H9 (cell line): ENCODE measurements at regions not wholly inside any gene's neighbourhood (a gene's known extent, or its start where the extent isn't known, plus 50 kb on each side); places are given as distances from the start of the nearest gene placed in this dataset.

Experiments used
- DNase-seq: peaks from one replicate; pipeline ENCODE4 v3.0.0-alpha.2; 2017
- H2AFZ ChIP-seq: one replicate; pipeline ENCODE4 v1.6.1; 2013; ENCODE audit warnings: mild to moderate bottlenecking, low read length, control low read depth, moderate library complexity
- H2AK5ac ChIP-seq: 2 replicates; pipeline ENCODE4 v1.6.1; 2013; ENCODE audit warnings: low read length, control low read depth, mixed read lengths; ENCODE audit not compliant: insufficient read length
- H2BK120ac ChIP-seq: one replicate; pipeline ENCODE4 v1.6.1; 2013; ENCODE audit warnings: low read depth, mild to moderate bottlenecking, low read length, control low read depth, inconsistent platforms; ENCODE audit not compliant: poor library complexity, severe bottlenecking
- H2BK12ac ChIP-seq: 2 replicates; pipeline ENCODE4 v1.6.1; 2013; ENCODE audit warnings: low read length, control low read depth, mixed read lengths, low read depth; ENCODE audit not compliant: insufficient read length
- H2BK15ac ChIP-seq: 2 replicates; pipeline ENCODE4 v1.6.1; 2013; ENCODE audit warnings: low read depth, low read length, control low read depth
- H2BK20ac ChIP-seq: one replicate; pipeline ENCODE4 v1.6.1; 2013; ENCODE audit warnings: low read depth, mild to moderate bottlenecking, low read length, control low read depth, inconsistent platforms; ENCODE audit not compliant: poor library complexity, severe bottlenecking
- H2BK5ac ChIP-seq: 2 replicates; pipeline ENCODE4 v1.6.1; 2013; ENCODE audit warnings: low read length, control low read depth, mixed read lengths; ENCODE audit not compliant: insufficient read length
- H3K14ac ChIP-seq: 2 replicates; pipeline ENCODE4 v1.6.1; 2013; ENCODE audit warnings: low read length, control low read depth; ENCODE audit not compliant: insufficient read depth
- H3K18ac ChIP-seq: 2 replicates; pipeline ENCODE4 v1.6.1; 2013; ENCODE audit warnings: low read depth, mild to moderate bottlenecking, mixed read lengths, low read length, control low read depth; ENCODE audit not compliant: insufficient read length
- H3K23ac ChIP-seq: 2 replicates; pipeline ENCODE4 v1.6.1; 2013; ENCODE audit warnings: low read length, control low read depth, mixed read lengths, low read depth; ENCODE audit not compliant: insufficient read length
- H3K23me2 ChIP-seq: 2 replicates; pipeline ENCODE4 v1.6.1; 2013; ENCODE audit warnings: low read depth, mild to moderate bottlenecking, mixed read lengths, low read length, control low read depth; ENCODE audit not compliant: insufficient read length, poor library complexity, severe bottlenecking
- H3K27ac ChIP-seq: 2 replicates; pipeline ENCODE4 v1.5.1; 2013; ENCODE audit warnings: low read length, control low read depth, mixed read lengths, low read depth; ENCODE audit not compliant: insufficient read length
- H3K27me3 ChIP-seq: 2 replicates; pipeline ENCODE4 v1.6.1; 2013; ENCODE audit warnings: low read length, control low read depth, inconsistent platforms; ENCODE audit not compliant: insufficient read depth
- H3K4ac ChIP-seq: 2 replicates; pipeline ENCODE4 v1.6.1; 2013; ENCODE audit warnings: low read depth, mild to moderate bottlenecking, control low read depth, inconsistent platforms, low read length, moderate library complexity
- H3K4me1 ChIP-seq: 2 replicates; pipeline ENCODE4 v1.6.1; 2013; ENCODE audit warnings: low read length, control low read depth, inconsistent platforms; ENCODE audit not compliant: insufficient read depth
- H3K4me2 ChIP-seq: 2 replicates; pipeline ENCODE4 v1.6.1; 2013; ENCODE audit warnings: low read length, control low read depth, mixed read lengths; ENCODE audit not compliant: insufficient read length, insufficient read depth
- H3K56ac ChIP-seq: 2 replicates; pipeline ENCODE4 v1.6.1; 2013; ENCODE audit warnings: low read depth, mild to moderate bottlenecking, mixed read lengths, low read length, control low read depth; ENCODE audit not compliant: insufficient read length
- H3K79me1 ChIP-seq: 2 replicates; pipeline ENCODE4 v1.6.1; 2013; ENCODE audit warnings: low read depth, mild to moderate bottlenecking, moderate library complexity, low read length, control low read depth, inconsistent platforms; ENCODE audit not compliant: insufficient read depth, poor library complexity, severe bottlenecking
- H3K79me2 ChIP-seq: 2 replicates; pipeline ENCODE4 v1.6.1; 2013; ENCODE audit warnings: low read length, control low read depth, inconsistent platforms; ENCODE audit not compliant: insufficient read depth
- H3K9ac ChIP-seq: 2 replicates; pipeline ENCODE4 v1.6.1; 2013; ENCODE audit warnings: low read length, control low read depth, mixed read lengths; ENCODE audit not compliant: insufficient read length; ENCODE audit errors: extremely low read depth
- H3K9me3 ChIP-seq: one replicate; pipeline ENCODE4 v1.6.1; 2013; ENCODE audit warnings: low read depth, low read length, inconsistent platforms; ENCODE audit not compliant: control insufficient read depth
- H3T11ph ChIP-seq: one replicate; pipeline ENCODE4 v1.6.1; 2013; ENCODE audit warnings: mild to moderate bottlenecking, low read length, control low read depth, inconsistent platforms
- H4K20me1 ChIP-seq: one replicate; pipeline ENCODE4 v1.6.1; 2013; ENCODE audit not compliant: control insufficient read depth, insufficient read length, insufficient read depth
- H4K5ac ChIP-seq: 2 replicates; pipeline ENCODE4 v1.6.1; 2013; ENCODE audit warnings: low read depth, mild to moderate bottlenecking, mixed read lengths, low read length, control low read depth; ENCODE audit not compliant: insufficient read length
- H4K8ac ChIP-seq: replicated peaks from 2 replicates; pipeline ENCODE4 v1.6.1; 2013; ENCODE audit warnings: low read length, control low read depth, mixed read lengths, low read depth; ENCODE audit not compliant: insufficient read length
- H4K91ac ChIP-seq: 2 replicates; pipeline ENCODE4 v1.6.1; 2013; ENCODE audit warnings: low read depth, mild to moderate bottlenecking, moderate library complexity, mixed read lengths, low read length, control low read depth; ENCODE audit not compliant: insufficient read length
- H3K27ac Mint-ChIP-seq, 3 experiments: 2 replicates in 2 of 3; 3 replicates in 1 of 3; pipeline ENCODE4 v1.8.0; 2020 to 2021; ENCODE audit warnings: mixed read lengths in 3 of 3, mild to moderate bottlenecking in 1 of 3, moderate library complexity in 1 of 3
- H3K27me3 Mint-ChIP-seq: 2 replicates; pipeline ENCODE4 v1.8.0; 2021; ENCODE audit warnings: low read depth, mild to moderate bottlenecking, moderate library complexity, mixed read lengths
- H3K36me3 Mint-ChIP-seq, 3 experiments: 2 replicates in 2 of 3; 3 replicates in 1 of 3; pipeline ENCODE4 v1.8.0; 2020 to 2021; ENCODE audit warnings: low read depth in 3 of 3, mixed read lengths in 3 of 3; ENCODE audit not compliant: insufficient read depth in 1 of 3
- H3K4me1 Mint-ChIP-seq, 2 experiments: 2 replicates each; pipeline ENCODE4 v1.8.0; 2020; ENCODE audit warnings: mixed read lengths in 2 of 2
- H3K4me3 Mint-ChIP-seq, 2 experiments: 2 replicates in 1 of 2; 3 replicates in 1 of 2; pipeline ENCODE4 v1.8.0; 2020 to 2021; ENCODE audit warnings: mild to moderate bottlenecking in 2 of 2, mixed read lengths in 2 of 2, moderate library complexity in 1 of 2
- H3K9me3 Mint-ChIP-seq, 2 experiments: 2 replicates in 1 of 2; 3 replicates in 1 of 2; pipeline ENCODE4 v1.8.0; 2020; ENCODE audit warnings: mild to moderate bottlenecking in 2 of 2, mixed read lengths in 2 of 2, moderate library complexity in 1 of 2
- CTCF ChIP-seq: fragments of 200-600 bp; sonication (generic); conservative IDR thresholded peaks from 3 replicates; pipeline ENCODE4 v1.8.0; 2021; ENCODE audit warnings: antibody characterized with exemption, mild to moderate bottlenecking
- WGBS: extraction: QIAGEN DNeasy Blood & Tissue Kit; methylation state at CpG from one replicate; pipeline ENCODE4 v1.1.7; 2013; ENCODE audit warnings: missing lambda C conversion rate, low lambda C conversion rate, mixed read lengths; ENCODE audit not compliant: insufficient read length; ENCODE audit errors: extremely low coverage; 5-methylcytosine and 5-hydroxymethylcytosine counted together

GRCh38 chr2:228630786-228631185, 449.3 kb upstream of the SPHKAP start:
- H3K4ac ChIP-seq, result no peak overlapping the region

More at GRCh38 chr2:228630786-228631185, 449.3 kb upstream of the SPHKAP start:
- Mint-ChIP-seq H3K4me1 (no peaks in the 10 kb centered on the region; a peak in 1 of 4 replicates), H3K9me3 (peaks cover 5% of the 10 kb centered on the region in 2 experiments; a peak in 3 of 5 replicates), H3K4me3 (no peak overlapping the region), H3K27ac (no peak overlapping the region), H3K36me3 (peaks cover 2 to 15% (median 8%) of the 10 kb centered on the region in 3 experiments; a peak in 5 of 7 replicates), H3K27me3 (no peaks in the 10 kb centered on the region)
- no peak overlapping the region for H3K27ac ChIP-seq
- no peak overlapping the region for H2BK120ac ChIP-seq
- no peak overlapping the region for H3T11ph ChIP-seq
- H3K79me2 ChIP-seq, result no peaks in the 10 kb centered on the region
- no peak overlapping the region for H4K5ac ChIP-seq
- H3K56ac ChIP-seq, result no peak overlapping the region
- H2AFZ ChIP-seq, result no peak overlapping the region
- H3K23ac ChIP-seq, result no peak overlapping the region
- no peak for DNase-seq
- no peak overlapping the region for H4K8ac ChIP-seq
- no peak overlapping the region for H3K18ac ChIP-seq
- no peak overlapping the region for H3K14ac ChIP-seq
- no peak overlapping the region for H2BK5ac ChIP-seq
- no peak for TF ChIP-seq CTCF
- WGBS, result no CpG with 5 or more reads among the region's 2 CpGs
- no peak overlapping the region for H4K91ac ChIP-seq
- H3K9me3 ChIP-seq, result no peaks in the 10 kb centered on the region
- no peak overlapping the region for H2BK20ac ChIP-seq
- H3K27me3 ChIP-seq, result no peaks in the 10 kb centered on the region
- no peaks in the 10 kb centered on the region for H3K79me1 ChIP-seq
- no peak overlapping the region for H2BK12ac ChIP-seq
- H4K20me1 ChIP-seq, result no peaks in the 10 kb centered on the region
- H3K9ac ChIP-seq, result no peak overlapping the region
- no peak overlapping the region for H3K4me2 ChIP-seq
- H2BK15ac ChIP-seq, result no peak overlapping the region
- no peak overlapping the region for H2AK5ac ChIP-seq
- no peaks in the 10 kb centered on the region for H3K4me1 ChIP-seq
- H3K23me2 ChIP-seq, result no peaks in the 10 kb centered on the region
